Lower leg skin (tissue), 4 donors: ENCODE measurements at regions not wholly inside any gene's neighbourhood (a gene's known extent, or its start where the extent isn't known, plus 50 kb on each side); places are given as distances from the start of the nearest gene placed in this dataset.

Source experiments
- DNase-seq, 2 donors: peaks; one replicate each; pipeline ENCODE4 v3.0.0-alpha.2; 2019; ENCODE audit warnings: low spot score in 2 of 2
- H3K4me3 ChIP-seq: fragments of 200-600 bp; sonication (generic); 2 replicates; pipeline ENCODE4 v1.5.1; 2017; ENCODE audit warnings: mild to moderate bottlenecking, low read depth; ENCODE audit not compliant: poor library complexity, severe bottlenecking
- CTCF ChIP-seq, 3 donors: fragments of 450-650 bp; IDR thresholded peaks; one replicate each; pipeline ENCODE4 v1.5.1; 2016; ENCODE audit warnings: antibody characterized with exemption in 3 of 3, mild to moderate bottlenecking in 3 of 3, moderate library complexity in 2 of 3
- POLR2A ChIP-seq, 2 donors: fragments of 450-650 bp; IDR thresholded peaks; one replicate each; pipeline ENCODE4 v1.6.1; 2016 to 2017; ENCODE audit warnings: antibody characterized with exemption in 2 of 2, mild to moderate bottlenecking in 1 of 2, moderate library complexity in 1 of 2
- WGBS, 2 donors: methylation state at CpG; one replicate each; pipeline ENCODE4 v1.1.5; 2018; 5-methylcytosine and 5-hydroxymethylcytosine counted together
- intact Hi-C: fragments of 100-400 bp; cut with DNase I; formaldehyde crosslinking; loops from one replicate; pipeline ENCODE4 v1.15.0; 2023; ENCODE audit warnings: low total_unique reads

GRCh38 chr16:79287424-79287917, 313.1 kb downstream of the MAF start:
- H3K4me3 ChIP-seq, result no peak overlapping the region
- TF ChIP-seq POLR2A (IDR thresholded peaks at IDR 0.05), result no peak
- TF ChIP-seq CTCF (IDR thresholded peaks at IDR 0.05), result no peak
- 18 to 45% methylated on average over 5 of the region's 5 CpGs for WGBS, 2 donors
- intact Hi-C loops, result no loop called here
- DNase-seq, result no peak

- intact Hi-C loops, result no loop called here
- no peak for DNase-seq
- 20 to 29% methylated on average over 22 of the region's 22 CpGs for WGBS, 2 donors
These were observed 313.7 kb downstream of the MAF start for GRCh38 chr16:79286646-79287423.

GRCh38 chr16:79284766-79285165, 315.8 kb downstream of the MAF start:
- DNase-seq, result no peak
- intact Hi-C loops, result no loop called here
- 57 to 75% methylated on average over 7 of the region's 7 CpGs for WGBS, 2 donors
- no peak overlapping the region for H3K4me3 ChIP-seq
- TF ChIP-seq POLR2A (IDR thresholded peaks at IDR 0.05) (no peak), CTCF (IDR thresholded peaks at IDR 0.05) (no peak)

More at GRCh38 chr16:79286646-79287423, 313.7 kb downstream of the MAF start:
- no peak for TF ChIP-seq POLR2A (IDR thresholded peaks at IDR 0.05)
- TF ChIP-seq CTCF (IDR thresholded peaks at IDR 0.05), result no peak
- H3K4me3 ChIP-seq, result no peak overlapping the region

GRCh38 chr16:79283578-79283977, 317.0 kb downstream of the MAF start:
- no peak for TF ChIP-seq POLR2A (IDR thresholded peaks at IDR 0.05)
- 76 to 88% methylated on average over 4 of the region's 4 CpGs for WGBS, 2 donors
- H3K4me3 ChIP-seq, result no peak overlapping the region
- intact Hi-C loops, result no loop called here
- DNase-seq, result no peak

GRCh38 chr16:79282806-79283205, 317.7 kb downstream of the MAF start:
- intact Hi-C loops, result no loop called here
- H3K4me3 ChIP-seq, result no peak overlapping the region
- TF ChIP-seq POLR2A (IDR thresholded peaks at IDR 0.05), result no peak
- no peak for TF ChIP-seq CTCF (IDR thresholded peaks at IDR 0.05)
- 95 to 98% methylated on average over 2 of the region's 2 CpGs for WGBS, 2 donors
- DNase-seq, result no peak

- 73 to 78% methylated on average over 11 of the region's 11 CpGs for WGBS, 2 donors
- no peak overlapping the region for H3K4me3 ChIP-seq
- intact Hi-C loops, result no loop called here
- no peak for DNase-seq
- TF ChIP-seq CTCF (IDR thresholded peaks at IDR 0.05) (no peak), POLR2A (IDR thresholded peaks at IDR 0.05) (no peak)
These were observed 322.0 kb downstream of the MAF start for GRCh38 chr16:79278506-79278905.
